ENCODE measurements at regions not wholly inside any gene's neighbourhood (a gene's known extent, or its start where the extent isn't known, plus 50 kb on each side); places are given as distances from the start of the nearest gene placed in this dataset.

DNA sequence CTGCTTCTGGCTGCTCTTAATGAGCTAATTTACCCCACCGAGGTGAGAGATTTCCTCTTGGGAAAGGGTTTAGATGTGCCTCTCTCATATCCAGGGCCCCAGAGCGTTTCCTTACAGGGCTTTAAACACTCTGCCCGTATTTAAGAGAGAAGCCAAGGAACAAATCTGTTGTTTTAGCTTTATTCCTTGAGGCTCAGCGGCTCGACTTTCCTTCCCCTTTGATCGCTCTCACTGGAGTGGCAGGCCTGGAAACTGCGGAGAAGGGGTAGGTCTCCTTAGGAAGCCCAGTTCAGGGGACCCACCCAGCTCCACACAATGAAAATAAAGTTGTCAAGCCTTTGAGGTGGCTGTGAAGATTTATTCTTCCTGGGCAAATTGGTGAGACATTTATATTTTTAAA lies 132.0 kb upstream of the JAG1 start:
- no peak for DNase-seq (ENCODE audit: low read depth, low spot score)
- ChIA-PET POLR2A (no interaction called here), CTCF (no interaction called here), SMC1A (ENCODE audit: uncharacterized antibody, unreplicated experiment) (interaction anchor here (0.6 kb wide), 1 partner anchor 672 kb away, joined by 3 read pairs; no protein-coding TSS in a partner anchor), RAD21 (ENCODE audit: unreplicated experiment) (no interaction called here)
- Histone ChIP-seq H4K20me1 (ENCODE audit: control insufficient read depth, insufficient read depth) (no peaks in the 10 kb centered on the region), H2AFZ (ENCODE audit: control insufficient read depth, low read depth, low read length) (no peak overlapping the region), H3K4me2 (ENCODE audit: control insufficient read depth, insufficient read depth) (no peak overlapping the region), H3K4me3 (no peak overlapping the region), H3K79me2 (ENCODE audit: control insufficient read depth, insufficient read depth, low read length) (no peaks in the 10 kb centered on the region), H3K4me1 (ENCODE audit: control insufficient read depth, insufficient read depth, low read length) (no peaks in the 10 kb centered on the region), H3K27me3 (replicated peaks in 1 of 2; ENCODE audit: control insufficient read depth in 2 of 2, insufficient read depth in 2 of 2, low read length in 1 of 2) (0 out of 4 replicates have a peak, but pooled peaks cover 0 to 1% of the 10 kb centered on the region in 2 experiments), H3K27ac (ENCODE audit: control insufficient read depth, insufficient read depth) (no peak overlapping the region), H3K9ac (ENCODE audit: control insufficient read depth, insufficient read depth, low read length) (no peak overlapping the region), H3K36me3 (ENCODE audit: control insufficient read depth in 2 of 2, insufficient read depth in 2 of 2, low read length in 1 of 2) (no peaks in the 10 kb centered on the region), H3K9me3 (replicated peaks; ENCODE audit: control insufficient read depth, insufficient read depth, low read length) (no peaks in the 10 kb centered on the region)
- no TSS peak for BruUV-seq (replicated peaks)
- in situ Hi-C loops (cut with MboI) (no loop called here), intact Hi-C loops (cut with micrococcal nuclease; ENCODE audit: unreplicated experiment) (no loop called here)
- ATAC-seq, result no peak
- TF ChIP-seq KLF5 (IDR thresholded peaks at IDR 0.05; ENCODE audit: partially characterized antibody) (no peak), NR2F1 (conservative IDR thresholded peaks at IDR 0.05) (no peak), ESRRA (IDR thresholded peaks at IDR 0.05; ENCODE audit: low read length) (no peak), SP1 (IDR thresholded peaks at IDR 0.05; ENCODE audit: low read depth, low read length) (no peak), MTA2 (IDR thresholded peaks at IDR 0.05; ENCODE audit: low read depth) (no peak), RB1 (IDR thresholded peaks at IDR 0.05; ENCODE audit: borderline replicate concordance) (no peak), MYB (IDR thresholded peaks at IDR 0.05; ENCODE audit: borderline replicate concordance, low read depth, low read length) (no peak), ZNF384 (IDR thresholded peaks at IDR 0.05; ENCODE audit: borderline replicate concordance, low read depth, low read length) (no peak), RUNX3 (IDR thresholded peaks at IDR 0.05; ENCODE audit: low read length) (no peak), BHLHE40 (IDR thresholded peaks at IDR 0.05; ENCODE audit: borderline replicate concordance in 1 of 2, low read depth in 2 of 2, low read length in 1 of 2) (no peak), FOXK2 (IDR thresholded peaks at IDR 0.05) (no peak), KAT2A (conservative IDR thresholded peaks at IDR 0.05; ENCODE audit: control insufficient read depth, low read depth, low read length) (no peak)
- TF ChIP-seq, protein P1, sequence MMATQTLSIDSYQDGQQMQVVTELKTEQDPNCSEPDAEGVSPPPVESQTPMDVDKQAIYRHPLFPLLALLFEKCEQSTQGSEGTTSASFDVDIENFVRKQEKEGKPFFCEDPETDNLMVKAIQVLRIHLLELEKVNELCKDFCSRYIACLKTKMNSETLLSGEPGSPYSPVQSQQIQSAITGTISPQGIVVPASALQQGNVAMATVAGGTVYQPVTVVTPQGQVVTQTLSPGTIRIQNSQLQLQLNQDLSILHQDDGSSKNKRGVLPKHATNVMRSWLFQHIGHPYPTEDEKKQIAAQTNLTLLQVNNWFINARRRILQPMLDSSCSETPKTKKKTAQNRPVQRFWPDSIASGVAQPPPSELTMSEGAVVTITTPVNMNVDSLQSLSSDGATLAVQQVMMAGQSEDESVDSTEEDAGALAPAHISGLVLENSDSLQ (IDR thresholded peaks at IDR 0.05), result no peak
- TF ChIP-seq, protein P2, sequence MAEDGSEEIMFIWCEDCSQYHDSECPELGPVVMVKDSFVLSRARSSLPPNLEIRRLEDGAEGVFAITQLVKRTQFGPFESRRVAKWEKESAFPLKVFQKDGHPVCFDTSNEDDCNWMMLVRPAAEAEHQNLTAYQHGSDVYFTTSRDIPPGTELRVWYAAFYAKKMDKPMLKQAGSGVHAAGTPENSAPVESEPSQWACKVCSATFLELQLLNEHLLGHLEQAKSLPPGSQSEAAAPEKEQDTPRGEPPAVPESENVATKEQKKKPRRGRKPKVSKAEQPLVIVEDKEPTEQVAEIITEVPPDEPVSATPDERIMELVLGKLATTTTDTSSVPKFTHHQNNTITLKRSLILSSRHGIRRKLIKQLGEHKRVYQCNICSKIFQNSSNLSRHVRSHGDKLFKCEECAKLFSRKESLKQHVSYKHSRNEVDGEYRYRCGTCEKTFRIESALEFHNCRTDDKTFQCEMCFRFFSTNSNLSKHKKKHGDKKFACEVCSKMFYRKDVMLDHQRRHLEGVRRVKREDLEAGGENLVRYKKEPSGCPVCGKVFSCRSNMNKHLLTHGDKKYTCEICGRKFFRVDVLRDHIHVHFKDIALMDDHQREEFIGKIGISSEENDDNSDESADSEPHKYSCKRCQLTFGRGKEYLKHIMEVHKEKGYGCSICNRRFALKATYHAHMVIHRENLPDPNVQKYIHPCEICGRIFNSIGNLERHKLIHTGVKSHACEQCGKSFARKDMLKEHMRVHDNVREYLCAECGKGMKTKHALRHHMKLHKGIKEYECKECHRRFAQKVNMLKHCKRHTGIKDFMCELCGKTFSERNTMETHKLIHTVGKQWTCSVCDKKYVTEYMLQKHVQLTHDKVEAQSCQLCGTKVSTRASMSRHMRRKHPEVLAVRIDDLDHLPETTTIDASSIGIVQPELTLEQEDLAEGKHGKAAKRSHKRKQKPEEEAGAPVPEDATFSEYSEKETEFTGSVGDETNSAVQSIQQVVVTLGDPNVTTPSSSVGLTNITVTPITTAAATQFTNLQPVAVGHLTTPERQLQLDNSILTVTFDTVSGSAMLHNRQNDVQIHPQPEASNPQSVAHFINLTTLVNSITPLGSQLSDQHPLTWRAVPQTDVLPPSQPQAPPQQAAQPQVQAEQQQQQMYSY (CRISPR knock-in tag; IDR thresholded peaks at IDR 0.05), result no peak
- TF ChIP-seq, protein P3, sequence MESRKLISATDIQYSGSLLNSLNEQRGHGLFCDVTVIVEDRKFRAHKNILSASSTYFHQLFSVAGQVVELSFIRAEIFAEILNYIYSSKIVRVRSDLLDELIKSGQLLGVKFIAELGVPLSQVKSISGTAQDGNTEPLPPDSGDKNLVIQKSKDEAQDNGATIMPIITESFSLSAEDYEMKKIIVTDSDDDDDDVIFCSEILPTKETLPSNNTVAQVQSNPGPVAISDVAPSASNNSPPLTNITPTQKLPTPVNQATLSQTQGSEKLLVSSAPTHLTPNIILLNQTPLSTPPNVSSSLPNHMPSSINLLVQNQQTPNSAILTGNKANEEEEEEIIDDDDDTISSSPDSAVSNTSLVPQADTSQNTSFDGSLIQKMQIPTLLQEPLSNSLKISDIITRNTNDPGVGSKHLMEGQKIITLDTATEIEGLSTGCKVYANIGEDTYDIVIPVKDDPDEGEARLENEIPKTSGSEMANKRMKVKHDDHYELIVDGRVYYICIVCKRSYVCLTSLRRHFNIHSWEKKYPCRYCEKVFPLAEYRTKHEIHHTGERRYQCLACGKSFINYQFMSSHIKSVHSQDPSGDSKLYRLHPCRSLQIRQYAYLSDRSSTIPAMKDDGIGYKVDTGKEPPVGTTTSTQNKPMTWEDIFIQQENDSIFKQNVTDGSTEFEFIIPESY (IDR thresholded peaks at IDR 0.05), result no peak
- FAIRE-seq, result no peak
- 15% methylated on average over 7 of the region's 7 CpGs for WGBS (ENCODE audit: insufficient coverage, insufficient replicate concordance, low lambda C conversion rate, missing lambda C conversion rate)

Data from GM12878 (cell line).